ENCODE measurements at regions not wholly inside any gene's neighbourhood (a gene's known extent, or its start where the extent isn't known, plus 50 kb on each side); places are given as distances from the start of the nearest gene placed in this dataset.
"Not testable (repeated sequence)": the region's sequence is repeated elsewhere in the genome, so short reads cannot be mapped to it uniquely, and the experiment has no call there.

DNA sequence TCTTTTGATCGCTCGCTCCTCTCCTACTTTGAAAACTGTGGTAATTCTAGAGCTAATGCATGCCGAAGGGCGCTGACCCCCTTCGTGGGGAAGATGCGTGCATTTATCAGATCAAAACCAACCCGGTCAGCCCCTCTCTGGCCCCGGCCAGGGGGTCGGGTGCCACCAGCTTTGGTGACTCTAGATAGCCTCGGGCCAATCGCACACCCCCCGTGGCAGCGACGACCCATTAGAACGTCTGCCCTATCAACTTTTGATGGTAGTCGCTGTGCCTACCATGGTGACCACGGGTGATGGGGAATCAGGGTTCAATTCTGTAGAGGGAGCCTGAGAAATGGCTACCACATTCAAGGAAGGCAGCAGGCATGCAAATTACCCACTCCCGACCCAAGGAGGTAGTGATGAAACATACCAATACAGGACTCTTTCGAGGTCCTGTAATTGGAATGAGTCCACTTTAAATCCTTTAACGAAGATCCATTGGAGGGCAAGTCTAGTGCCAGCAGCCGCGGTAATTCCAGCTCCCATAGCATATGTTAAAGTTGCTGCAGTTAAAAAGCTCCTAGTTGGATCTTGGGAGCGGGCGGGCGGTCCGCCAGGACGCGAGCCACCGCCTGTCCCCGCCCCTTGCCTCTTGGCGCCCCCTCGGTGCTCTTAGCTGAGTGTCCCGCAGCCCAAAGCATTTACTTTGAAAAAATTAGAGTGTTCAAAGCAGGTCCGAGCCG, 3898.2 kb upstream of the OR11H1 start:
- TF ChIP-seq, protein P1, sequence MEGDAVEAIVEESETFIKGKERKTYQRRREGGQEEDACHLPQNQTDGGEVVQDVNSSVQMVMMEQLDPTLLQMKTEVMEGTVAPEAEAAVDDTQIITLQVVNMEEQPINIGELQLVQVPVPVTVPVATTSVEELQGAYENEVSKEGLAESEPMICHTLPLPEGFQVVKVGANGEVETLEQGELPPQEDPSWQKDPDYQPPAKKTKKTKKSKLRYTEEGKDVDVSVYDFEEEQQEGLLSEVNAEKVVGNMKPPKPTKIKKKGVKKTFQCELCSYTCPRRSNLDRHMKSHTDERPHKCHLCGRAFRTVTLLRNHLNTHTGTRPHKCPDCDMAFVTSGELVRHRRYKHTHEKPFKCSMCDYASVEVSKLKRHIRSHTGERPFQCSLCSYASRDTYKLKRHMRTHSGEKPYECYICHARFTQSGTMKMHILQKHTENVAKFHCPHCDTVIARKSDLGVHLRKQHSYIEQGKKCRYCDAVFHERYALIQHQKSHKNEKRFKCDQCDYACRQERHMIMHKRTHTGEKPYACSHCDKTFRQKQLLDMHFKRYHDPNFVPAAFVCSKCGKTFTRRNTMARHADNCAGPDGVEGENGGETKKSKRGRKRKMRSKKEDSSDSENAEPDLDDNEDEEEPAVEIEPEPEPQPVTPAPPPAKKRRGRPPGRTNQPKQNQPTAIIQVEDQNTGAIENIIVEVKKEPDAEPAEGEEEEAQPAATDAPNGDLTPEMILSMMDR (conservative IDR thresholded peaks at IDR 0.05): no peak
- Mint-ChIP-seq H3K9me3 (peaks cover 11% of the 10 kb centered on the region), H3K4me3 (no peak overlapping the region), H3K27ac (no peak overlapping the region), H3K27me3 (no peaks in the 10 kb centered on the region), H3K4me1 (ENCODE audit: unreplicated experiment) (no peaks in the 10 kb centered on the region), H3K36me3 (peaks cover 11% of the 10 kb centered on the region)
- no peak for DNase-seq (ENCODE audit: extremely low spot score, unreplicated experiment)

DNA sequence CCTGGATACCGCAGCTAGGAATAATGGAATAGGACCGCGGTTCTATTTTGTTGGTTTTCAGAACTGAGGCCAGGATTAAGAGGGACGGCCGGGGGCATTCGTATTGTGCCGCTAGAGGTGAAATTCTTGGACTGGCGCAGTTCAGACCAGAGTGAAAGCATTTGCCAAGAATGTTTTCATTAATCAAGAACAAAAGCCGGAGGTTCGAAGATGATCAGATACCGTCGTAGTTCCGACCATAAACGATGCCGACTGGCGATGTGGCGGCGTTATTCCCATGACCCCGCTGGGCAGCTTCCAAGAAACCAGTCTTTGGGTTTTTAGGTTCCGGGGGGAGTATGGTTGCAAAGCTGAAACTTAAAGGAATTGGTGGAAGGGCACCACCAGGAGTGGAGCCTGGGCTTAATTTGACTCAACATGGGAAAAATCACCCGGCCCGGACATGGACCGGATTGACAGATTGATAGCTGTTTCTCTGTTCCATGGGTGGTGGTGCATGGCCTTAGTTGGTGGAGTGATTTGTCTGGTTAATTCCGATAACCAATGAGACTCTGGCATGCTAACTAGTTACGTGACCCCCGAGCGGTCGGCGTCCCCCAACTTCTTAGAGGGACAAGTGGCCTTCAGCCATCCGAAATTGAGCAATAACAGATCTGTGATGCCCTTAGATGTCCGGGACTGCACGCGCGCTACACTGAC, 3897.5 kb upstream of the OR11H1 start:
- Mint-ChIP-seq H3K9me3 (peaks cover 11% of the 10 kb centered on the region), H3K36me3 (peaks cover 11% of the 10 kb centered on the region)
- H3K27me3 Mint-ChIP-seq; H3K4me1 Mint-ChIP-seq (ENCODE audit: unreplicated experiment); DNase-seq (ENCODE audit: extremely low spot score, unreplicated experiment); H3K4me3 Mint-ChIP-seq; H3K27ac Mint-ChIP-seq: not testable (repeated sequence)
